ENCODE measurements at regions not wholly inside any gene's neighbourhood (a gene's known extent, or its start where the extent isn't known, plus 50 kb on each side); places are given as distances from the start of the nearest gene placed in this dataset.

DNA sequence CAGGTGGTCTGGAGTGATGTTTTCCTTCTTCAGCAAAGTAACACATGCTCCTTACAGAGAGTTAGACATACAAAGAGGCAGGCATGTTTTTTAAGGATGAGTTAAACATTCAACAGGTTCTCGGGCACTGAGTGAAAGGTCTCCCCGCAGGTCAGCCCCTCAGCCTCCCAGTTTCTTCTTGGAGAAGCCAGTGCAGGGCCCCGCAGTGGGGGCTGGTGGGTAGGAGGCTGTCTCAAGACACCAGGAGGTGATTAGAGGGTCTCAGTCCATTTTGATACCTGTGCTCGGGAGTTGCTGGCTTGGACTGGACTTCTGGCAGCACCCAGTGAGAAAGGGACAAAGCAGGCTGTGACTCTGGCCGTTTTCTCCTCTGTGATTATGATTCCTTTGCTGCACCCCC lies 78.6 kb upstream of the ZNF479 start:
- H3K4me1 Mint-ChIP-seq (ENCODE audit: low read depth), result no peaks in the 10 kb centered on the region
- no peaks in the 10 kb centered on the region for H3K27me3 Mint-ChIP-seq
- H3K9me3 Mint-ChIP-seq, result peaks cover 36% of the 10 kb centered on the region
- TF ChIP-seq, protein P1, sequence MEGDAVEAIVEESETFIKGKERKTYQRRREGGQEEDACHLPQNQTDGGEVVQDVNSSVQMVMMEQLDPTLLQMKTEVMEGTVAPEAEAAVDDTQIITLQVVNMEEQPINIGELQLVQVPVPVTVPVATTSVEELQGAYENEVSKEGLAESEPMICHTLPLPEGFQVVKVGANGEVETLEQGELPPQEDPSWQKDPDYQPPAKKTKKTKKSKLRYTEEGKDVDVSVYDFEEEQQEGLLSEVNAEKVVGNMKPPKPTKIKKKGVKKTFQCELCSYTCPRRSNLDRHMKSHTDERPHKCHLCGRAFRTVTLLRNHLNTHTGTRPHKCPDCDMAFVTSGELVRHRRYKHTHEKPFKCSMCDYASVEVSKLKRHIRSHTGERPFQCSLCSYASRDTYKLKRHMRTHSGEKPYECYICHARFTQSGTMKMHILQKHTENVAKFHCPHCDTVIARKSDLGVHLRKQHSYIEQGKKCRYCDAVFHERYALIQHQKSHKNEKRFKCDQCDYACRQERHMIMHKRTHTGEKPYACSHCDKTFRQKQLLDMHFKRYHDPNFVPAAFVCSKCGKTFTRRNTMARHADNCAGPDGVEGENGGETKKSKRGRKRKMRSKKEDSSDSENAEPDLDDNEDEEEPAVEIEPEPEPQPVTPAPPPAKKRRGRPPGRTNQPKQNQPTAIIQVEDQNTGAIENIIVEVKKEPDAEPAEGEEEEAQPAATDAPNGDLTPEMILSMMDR (IDR thresholded peaks at IDR 0.05), result no peak
- no peaks in the 10 kb centered on the region for H3K36me3 Mint-ChIP-seq (ENCODE audit: low read depth)
- POLR2A ChIA-PET, result no interaction called here
- intact Hi-C loops (cut with micrococcal nuclease), result no loop called here
- CTCF ChIA-PET, result no interaction called here
- H3K4me3 Mint-ChIP-seq, result no peak overlapping the region
- H3K27ac Mint-ChIP-seq, result no peak overlapping the region
- DNase-seq, result no peak
- no peak for ATAC-seq

DNA sequence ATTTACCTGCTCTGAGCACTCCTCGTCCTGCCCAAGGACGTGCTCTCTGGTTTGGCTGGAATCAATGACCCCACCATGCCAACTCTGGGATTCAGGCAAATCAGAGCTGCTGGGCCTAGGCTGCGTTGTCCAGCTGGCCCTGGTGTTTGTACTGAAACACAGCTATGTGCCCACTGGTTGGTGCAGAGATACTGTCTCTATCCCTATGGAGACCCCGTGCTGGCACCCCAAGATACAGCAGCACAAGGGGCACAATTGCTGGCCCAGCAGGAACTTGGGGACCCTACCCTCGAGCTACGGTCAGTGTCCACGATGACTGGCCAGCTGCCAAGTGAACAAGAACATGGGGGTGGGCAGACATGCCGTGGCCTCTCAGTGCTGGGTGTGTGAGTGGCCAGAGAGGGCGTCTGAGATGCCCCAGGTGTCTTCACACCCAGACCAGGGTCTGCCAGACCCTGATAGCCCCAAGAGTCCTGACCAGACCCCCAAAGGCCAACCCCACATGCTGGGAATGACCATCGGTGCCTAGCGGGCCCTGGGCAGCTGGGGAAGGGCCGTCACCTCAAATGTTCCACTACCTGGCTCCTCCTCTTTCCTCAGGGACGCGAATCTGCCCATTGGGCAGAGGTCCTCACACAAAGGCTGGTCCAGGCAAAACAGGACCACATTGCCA lies 79.3 kb upstream of the ZNF479 start:
- DNase-seq (no peak), ATAC-seq (no peak)
- intact Hi-C loops (cut with micrococcal nuclease), result no loop called here
- ChIA-PET CTCF (no interaction called here), POLR2A (no interaction called here)
- Mint-ChIP-seq H3K36me3 (ENCODE audit: low read depth) (no peaks in the 10 kb centered on the region), H3K27ac (no peak overlapping the region), H3K9me3 (peaks cover 41% of the 10 kb centered on the region), H3K4me1 (ENCODE audit: low read depth) (no peaks in the 10 kb centered on the region), H3K27me3 (no peaks in the 10 kb centered on the region), H3K4me3 (no peak overlapping the region)
- TF ChIP-seq, protein P1 (IDR thresholded peaks at IDR 0.05), result no peak

DNA sequence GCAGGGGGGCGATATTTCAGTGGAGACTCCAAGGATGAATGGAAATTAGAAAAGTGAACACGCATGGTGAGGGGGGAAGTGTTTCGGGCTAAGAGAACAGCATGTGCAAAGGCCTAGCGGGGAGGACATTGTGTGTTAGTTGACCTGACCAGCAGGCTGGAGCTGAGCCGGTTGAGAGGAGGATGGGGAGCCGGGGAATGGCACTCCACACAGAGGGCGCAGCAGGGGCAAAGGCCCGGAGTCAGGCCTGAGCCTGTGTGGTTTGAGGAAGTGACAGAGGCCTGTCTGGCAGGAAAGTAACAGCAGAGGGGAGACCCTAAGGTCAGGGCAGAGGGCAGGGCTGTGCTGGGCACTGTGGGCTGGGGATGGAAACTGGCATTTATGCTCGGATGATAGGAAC lies 83.2 kb upstream of the ZNF479 start:
- intact Hi-C loops (cut with micrococcal nuclease), result no loop called here
- Mint-ChIP-seq H3K36me3 (ENCODE audit: low read depth) (peaks cover 11% of the 10 kb centered on the region), H3K27ac (no peak overlapping the region), H3K27me3 (no peaks in the 10 kb centered on the region), H3K4me3 (no peak overlapping the region), H3K4me1 (ENCODE audit: low read depth) (no peaks in the 10 kb centered on the region), H3K9me3 (peaks cover 61% of the 10 kb centered on the region)
- ChIA-PET CTCF (no interaction called here), POLR2A (no interaction called here)
- TF ChIP-seq, protein P1 (IDR thresholded peaks at IDR 0.05), result no peak
- DNase-seq, result no peak
- ATAC-seq, result no peak

DNA sequence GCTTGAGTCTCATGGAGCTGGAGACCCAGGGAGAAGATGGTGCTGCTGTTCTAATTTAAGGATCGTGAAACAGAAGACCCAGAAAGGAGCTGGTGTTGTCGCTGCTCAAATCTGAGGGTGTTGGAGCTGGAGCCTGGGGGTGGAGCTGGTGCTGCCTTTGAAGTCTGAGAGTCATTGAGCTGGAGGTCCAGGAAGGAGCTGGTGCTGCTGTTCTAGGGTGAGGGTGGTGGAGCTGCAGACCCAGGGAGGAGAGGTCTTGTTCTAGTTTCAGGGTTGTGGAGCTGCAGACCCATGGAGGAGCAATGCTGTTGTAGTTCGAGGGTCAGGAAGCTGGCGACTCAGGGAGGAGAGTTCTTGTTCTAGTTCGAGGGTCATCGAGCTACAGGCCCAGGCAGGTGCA lies 84.1 kb upstream of the ZNF479 start:
- no peak overlapping the region for H3K4me3 Mint-ChIP-seq
- ChIA-PET POLR2A (no interaction called here), CTCF (no interaction called here)
- H3K27ac Mint-ChIP-seq, result no peak overlapping the region
- H3K4me1 Mint-ChIP-seq (ENCODE audit: low read depth), result no peaks in the 10 kb centered on the region
- H3K36me3 Mint-ChIP-seq (ENCODE audit: low read depth), result peaks cover 11% of the 10 kb centered on the region
- DNase-seq (no peak), ATAC-seq (no peak)
- H3K27me3 Mint-ChIP-seq, result no peaks in the 10 kb centered on the region
- intact Hi-C loops (cut with micrococcal nuclease), result no loop called here
- TF ChIP-seq, protein P1 (IDR thresholded peaks at IDR 0.05), result no peak
- H3K9me3 Mint-ChIP-seq, result peaks cover 66% of the 10 kb centered on the region

DNA sequence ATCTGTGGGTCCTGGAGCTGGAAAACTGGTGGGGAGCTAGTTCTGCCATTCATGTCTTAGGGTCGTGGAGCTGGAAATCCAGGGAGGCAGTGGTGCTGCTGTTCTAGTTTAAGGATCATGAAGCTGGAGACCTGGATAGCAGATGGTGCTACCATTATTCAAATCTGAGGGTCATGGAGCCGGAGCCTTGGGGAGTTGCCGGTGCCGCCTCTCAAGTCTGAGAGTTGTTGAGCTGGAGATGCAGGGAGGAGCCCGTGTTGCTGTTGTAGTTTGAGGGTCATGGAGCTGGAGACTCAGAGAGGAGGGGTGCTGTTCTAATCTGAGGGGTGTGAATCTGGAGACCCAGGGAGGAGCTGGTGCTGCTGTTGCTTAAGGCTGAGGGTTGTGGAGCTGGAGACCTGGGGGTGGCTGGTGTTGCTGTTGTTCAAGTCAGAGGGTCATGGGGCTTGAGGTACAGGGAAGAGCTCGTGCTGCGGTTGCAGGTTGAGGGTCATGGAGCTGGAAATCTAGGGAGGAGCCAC lies 86.0 kb upstream of the ZNF479 start:
- ATAC-seq (no peak), DNase-seq (no peak)
- H3K4me3 Mint-ChIP-seq, result no peak overlapping the region
- ChIA-PET CTCF (no interaction called here), POLR2A (no interaction called here)
- H3K4me1 Mint-ChIP-seq (ENCODE audit: low read depth), result no peaks in the 10 kb centered on the region
- peaks cover 72% of the 10 kb centered on the region for H3K9me3 Mint-ChIP-seq
- H3K27me3 Mint-ChIP-seq, result no peaks in the 10 kb centered on the region
- H3K27ac Mint-ChIP-seq, result no peak overlapping the region
- TF ChIP-seq, protein P1 (IDR thresholded peaks at IDR 0.05), result no peak
- intact Hi-C loops (cut with micrococcal nuclease), result no loop called here
- peaks cover 11% of the 10 kb centered on the region for H3K36me3 Mint-ChIP-seq (ENCODE audit: low read depth)
